GM12864 (cell line): ENCODE measurements at regions not wholly inside any gene's neighbourhood (a gene's known extent, or its start where the extent isn't known, plus 50 kb on each side); places are given as distances from the start of the nearest gene placed in this dataset.

Experiments
- DNase-seq: peaks from one replicate; pipeline ENCODE4 v3.0.0-alpha.2; 2011; ENCODE audit warnings: low read depth
- H3K4me3 ChIP-seq: 2 replicates; pipeline ENCODE4 v1.5.1; 2011; ENCODE audit warnings: mild to moderate bottlenecking, low read depth, low read length, control low read depth
- TF ChIP-seq, protein P1 (sequence below): IDR thresholded peaks from 2 replicates; pipeline ENCODE4 v1.5.1; 2011; ENCODE audit warnings: low read depth, mild to moderate bottlenecking, moderate library complexity, low read length, control low read depth, inconsistent platforms; ENCODE audit errors: missing control alignments

DNA sequence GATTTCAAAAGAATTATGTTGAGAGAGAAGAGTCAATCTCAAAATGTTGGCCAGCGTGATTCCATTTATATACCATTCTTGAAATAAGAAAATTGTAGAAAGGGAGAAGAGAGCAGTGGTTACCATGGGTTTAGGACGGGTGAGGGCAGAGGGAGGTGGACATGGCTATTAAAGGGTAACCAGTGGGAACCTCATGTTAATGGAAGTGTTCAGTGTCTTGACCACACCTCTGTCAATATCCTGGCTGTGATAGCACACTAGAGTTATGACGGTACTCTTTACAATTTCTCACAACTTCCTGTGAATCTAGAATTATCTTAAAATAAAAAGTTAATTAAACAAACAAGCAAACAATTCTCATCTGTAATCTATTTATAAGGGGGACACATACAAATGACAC, 821.2 kb downstream of the VRK1 start:
- TF ChIP-seq, protein P1, sequence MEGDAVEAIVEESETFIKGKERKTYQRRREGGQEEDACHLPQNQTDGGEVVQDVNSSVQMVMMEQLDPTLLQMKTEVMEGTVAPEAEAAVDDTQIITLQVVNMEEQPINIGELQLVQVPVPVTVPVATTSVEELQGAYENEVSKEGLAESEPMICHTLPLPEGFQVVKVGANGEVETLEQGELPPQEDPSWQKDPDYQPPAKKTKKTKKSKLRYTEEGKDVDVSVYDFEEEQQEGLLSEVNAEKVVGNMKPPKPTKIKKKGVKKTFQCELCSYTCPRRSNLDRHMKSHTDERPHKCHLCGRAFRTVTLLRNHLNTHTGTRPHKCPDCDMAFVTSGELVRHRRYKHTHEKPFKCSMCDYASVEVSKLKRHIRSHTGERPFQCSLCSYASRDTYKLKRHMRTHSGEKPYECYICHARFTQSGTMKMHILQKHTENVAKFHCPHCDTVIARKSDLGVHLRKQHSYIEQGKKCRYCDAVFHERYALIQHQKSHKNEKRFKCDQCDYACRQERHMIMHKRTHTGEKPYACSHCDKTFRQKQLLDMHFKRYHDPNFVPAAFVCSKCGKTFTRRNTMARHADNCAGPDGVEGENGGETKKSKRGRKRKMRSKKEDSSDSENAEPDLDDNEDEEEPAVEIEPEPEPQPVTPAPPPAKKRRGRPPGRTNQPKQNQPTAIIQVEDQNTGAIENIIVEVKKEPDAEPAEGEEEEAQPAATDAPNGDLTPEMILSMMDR = no peak
- H3K4me3 ChIP-seq = no peak overlapping the region
- no peak for DNase-seq

DNA sequence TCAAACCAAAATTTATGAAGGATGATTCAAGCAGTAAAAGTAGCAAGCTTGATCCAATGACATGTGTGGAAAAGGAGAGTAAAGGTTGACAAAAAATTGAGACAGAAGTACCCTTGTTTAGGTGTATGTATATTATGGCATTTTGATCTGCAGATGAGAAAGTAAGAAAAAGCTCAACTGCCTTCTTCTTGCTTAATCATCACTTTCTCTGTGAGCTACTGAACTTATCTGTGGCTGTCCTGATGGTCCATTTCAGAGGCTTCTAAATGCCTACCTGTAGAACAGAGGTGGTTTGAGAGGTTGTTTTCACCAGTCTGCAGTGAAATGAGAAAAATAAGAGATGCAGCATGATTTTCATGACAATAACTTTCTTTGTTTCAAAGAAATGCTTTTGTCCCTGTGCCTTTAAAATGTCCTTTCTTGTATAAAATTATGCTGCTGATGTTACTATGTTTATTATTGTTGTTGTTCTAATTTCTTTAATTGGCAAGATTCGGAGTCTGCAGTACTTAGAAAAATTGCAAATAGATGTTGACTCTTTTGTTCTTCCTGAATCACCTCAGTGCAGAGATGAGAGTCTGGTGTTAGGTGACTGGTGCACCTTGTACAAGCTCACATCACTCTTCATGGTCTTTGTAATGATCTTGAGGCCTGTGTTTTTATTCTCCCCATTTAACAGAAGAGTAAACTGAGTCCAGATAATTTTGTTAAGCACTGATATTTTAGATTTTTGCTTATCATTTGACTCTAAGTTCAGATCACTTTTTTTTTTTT, 821.9 kb downstream of the VRK1 start:
- TF ChIP-seq, protein P1 = no peak
- DNase-seq = no peak
- no peak overlapping the region for H3K4me3 ChIP-seq

DNA sequence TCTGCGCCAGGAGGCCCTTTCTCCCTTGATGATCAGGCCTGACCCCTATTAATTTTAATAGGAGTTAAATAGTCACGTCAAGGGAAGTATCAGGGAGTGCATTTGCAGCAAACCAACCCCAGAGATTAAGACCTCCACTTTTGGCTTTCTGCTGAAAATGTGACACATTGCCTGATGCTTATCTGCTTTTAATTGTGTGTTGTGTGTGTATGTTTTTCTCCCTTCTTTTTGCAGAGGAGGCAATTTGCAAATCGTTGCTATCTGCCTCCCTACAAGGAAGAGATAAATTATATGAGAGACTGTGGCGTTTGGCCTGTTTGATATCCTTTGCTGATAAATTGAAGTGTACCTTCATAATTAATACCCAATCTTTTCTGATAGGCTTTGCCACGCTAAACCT, 822.9 kb downstream of the VRK1 start:
- TF ChIP-seq, protein P1 = no peak
- H3K4me3 ChIP-seq = no peak overlapping the region
- DNase-seq = no peak

DNA sequence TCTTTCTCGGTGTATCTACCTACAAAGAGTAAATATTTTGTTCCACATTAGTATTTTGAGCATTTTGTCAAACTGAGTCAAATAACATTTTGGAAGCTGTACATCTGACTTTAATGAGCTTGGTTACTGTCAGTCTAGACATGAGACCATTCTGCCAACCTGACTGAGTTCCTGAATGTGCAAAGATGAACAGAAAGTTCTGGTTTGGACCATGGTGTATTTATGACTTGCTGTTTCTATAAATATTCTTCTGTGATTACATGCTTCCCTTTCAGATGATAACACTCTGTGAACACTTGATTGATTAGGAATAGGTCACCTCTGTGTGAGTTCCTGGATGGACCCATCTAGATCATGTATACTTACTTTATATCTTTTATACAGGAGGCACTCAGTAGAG, 827.8 kb downstream of the VRK1 start:
- TF ChIP-seq, protein P1 = no peak
- no peak overlapping the region for H3K4me3 ChIP-seq
- DNase-seq = no peak

DNA sequence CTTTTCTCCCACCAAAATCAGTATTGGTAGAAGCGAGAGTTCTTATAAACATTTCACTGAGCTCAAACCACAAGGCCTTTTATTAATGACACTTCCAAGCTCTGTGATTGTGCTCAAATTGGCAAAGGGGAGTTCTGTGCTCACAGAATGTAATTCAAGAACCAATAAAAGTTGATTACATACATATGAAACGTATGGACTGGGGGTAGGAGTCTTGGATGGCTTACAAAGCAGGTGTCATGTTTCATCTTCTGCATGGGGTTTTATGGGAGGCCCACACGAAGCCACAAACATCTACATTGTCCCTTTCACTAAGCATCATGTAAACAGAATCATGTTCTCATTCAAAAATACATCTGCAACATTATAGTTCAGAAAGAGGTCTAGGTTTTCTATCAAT, 828.3 kb downstream of the VRK1 start:
- no peak overlapping the region for H3K4me3 ChIP-seq
- DNase-seq = no peak
- TF ChIP-seq, protein P1 = no peak

DNA sequence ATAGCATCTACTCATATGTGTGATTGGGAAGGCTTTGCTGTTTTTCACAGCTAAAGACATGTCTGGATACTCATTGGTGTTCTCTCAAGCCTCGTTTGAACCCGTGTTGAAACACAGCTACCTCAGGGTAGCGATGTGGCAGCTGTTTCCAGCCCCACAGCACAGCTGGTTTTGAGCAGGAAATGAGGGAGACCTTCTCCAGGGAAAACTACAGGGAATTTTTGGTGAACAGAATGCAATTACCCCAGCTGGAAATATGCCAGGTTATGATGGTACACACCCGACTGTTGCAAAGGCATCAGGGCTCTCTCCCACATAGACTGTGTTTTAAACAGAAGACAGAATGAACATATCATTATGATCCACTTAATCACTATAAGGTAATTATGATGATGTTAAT, 828.9 kb downstream of the VRK1 start:
- no peak for DNase-seq
- H3K4me3 ChIP-seq = no peak overlapping the region
- TF ChIP-seq, protein P1 = no peak

DNA sequence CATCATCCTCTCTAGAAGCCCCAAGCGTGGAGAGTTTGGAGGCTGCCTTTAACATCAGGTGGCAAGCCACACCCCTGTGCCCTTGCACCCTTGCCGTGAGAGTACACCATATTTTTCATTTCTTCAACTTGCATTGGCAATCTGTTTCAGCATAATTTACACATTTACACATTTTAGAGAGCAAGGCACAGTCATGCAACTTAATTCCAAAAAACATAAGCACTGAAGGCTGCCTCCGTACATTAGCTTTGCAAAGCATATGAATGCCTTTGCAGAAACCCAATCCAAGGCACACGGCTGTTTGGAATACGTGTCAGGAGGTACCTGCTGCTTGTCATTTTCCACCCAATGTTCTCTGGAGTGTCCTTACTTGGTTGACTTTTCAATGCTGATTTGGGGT, 833.1 kb downstream of the VRK1 start:
- no peak for DNase-seq
- no peak overlapping the region for H3K4me3 ChIP-seq
- TF ChIP-seq, protein P1 = no peak
